Stimulated activated naive CD8-positive, alpha-beta T cell treated with anti-CD3 and anti-CD28 coated beads, Interleukin-15, Interleukin-2, amounts not matched to agents 100 ng/mL and 50 ng/mL, for 24 hours (primary cell): ENCODE measurements at regions not wholly inside any gene's neighbourhood (a gene's known extent, or its start where the extent isn't known, plus 50 kb on each side); places are given as distances from the start of the nearest gene placed in this dataset.

Experiments used
- H3K27ac Mint-ChIP-seq: one replicate; pipeline ENCODE4 v1.8.0; 2021; ENCODE audit warnings: mild to moderate bottlenecking, mixed read lengths
- H3K27me3 Mint-ChIP-seq: one replicate; pipeline ENCODE4 v1.8.0; 2021; ENCODE audit warnings: mixed read lengths
- H3K36me3 Mint-ChIP-seq: one replicate; pipeline ENCODE4 v1.8.0; 2021; ENCODE audit warnings: low read depth, mixed read lengths
- H3K4me1 Mint-ChIP-seq: one replicate; pipeline ENCODE4 v1.8.0; 2021; ENCODE audit warnings: low read depth, mixed read lengths
- H3K4me3 Mint-ChIP-seq: one replicate; pipeline ENCODE4 v1.8.0; 2021; ENCODE audit warnings: mild to moderate bottlenecking, mixed read lengths
- H3K9me3 Mint-ChIP-seq: one replicate; pipeline ENCODE4 v1.8.0; 2021; ENCODE audit warnings: mixed read lengths

GRCh38 chr5:116355819-116356601 is 218.6 kb downstream of the SEMA6A start:
- Mint-ChIP-seq H3K36me3 (peaks cover 27% of the 10 kb centered on the region), H3K9me3 (peaks cover 10% of the 10 kb centered on the region), H3K27me3 (no peaks in the 10 kb centered on the region), H3K4me1 (peaks cover 13% of the 10 kb centered on the region), H3K27ac (no peak overlapping the region), H3K4me3 (no peak overlapping the region)

GRCh38 chr5:116354699-116355098 is 219.9 kb downstream of the SEMA6A start:
- H3K27me3 Mint-ChIP-seq, result no peaks in the 10 kb centered on the region
- H3K4me1 Mint-ChIP-seq, result peaks cover 13% of the 10 kb centered on the region
- H3K36me3 Mint-ChIP-seq, result peaks cover 34% of the 10 kb centered on the region
- H3K4me3 Mint-ChIP-seq, result no peak overlapping the region
- H3K9me3 Mint-ChIP-seq, result peaks cover 19% of the 10 kb centered on the region
- no peak overlapping the region for H3K27ac Mint-ChIP-seq

DNA sequence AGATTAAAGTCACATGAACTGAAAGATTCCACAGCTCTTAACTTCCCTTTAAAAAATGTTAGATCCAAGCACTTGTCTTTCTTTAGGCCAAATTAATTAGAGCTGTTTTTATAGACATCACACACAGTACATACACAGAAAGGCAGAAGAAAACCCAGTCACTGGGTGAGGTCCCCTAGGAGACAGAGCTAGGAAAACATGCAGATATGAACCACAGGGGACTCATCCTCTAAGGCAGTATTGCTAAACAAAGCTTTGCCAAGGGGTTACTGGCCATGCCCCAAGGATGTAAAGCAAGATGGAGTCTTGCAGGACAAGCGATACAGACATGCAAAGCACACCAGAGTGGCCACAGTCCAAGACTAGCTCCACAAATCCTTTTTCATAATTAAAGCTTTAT is 227.0 kb downstream of the SEMA6A start:
- Mint-ChIP-seq H3K27me3 (no peaks in the 10 kb centered on the region), H3K27ac (no peak overlapping the region), H3K4me3 (no peak overlapping the region), H3K36me3 (peaks cover 61% of the 10 kb centered on the region), H3K9me3 (peaks cover 32% of the 10 kb centered on the region), H3K4me1 (no peaks in the 10 kb centered on the region)

DNA sequence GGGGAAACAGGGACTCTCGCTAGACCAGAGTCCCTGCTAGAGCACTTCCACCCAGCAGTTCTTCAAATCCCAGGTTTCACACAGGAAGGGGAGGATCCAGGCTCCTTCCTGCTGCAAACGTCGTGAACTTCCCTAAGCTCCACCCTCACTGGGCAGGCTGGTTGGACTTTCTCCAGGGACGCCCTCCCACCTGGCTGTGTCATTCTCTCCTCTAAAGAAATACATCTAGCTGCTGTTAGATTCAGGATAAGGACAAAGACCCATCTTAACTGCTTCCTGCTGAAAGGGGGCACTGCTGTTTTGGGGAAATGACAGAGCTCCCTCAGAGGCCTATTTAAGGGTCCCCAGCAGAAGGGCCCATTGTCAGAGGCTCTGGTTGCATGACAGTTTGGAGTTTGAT is 230.7 kb downstream of the SEMA6A start:
- Mint-ChIP-seq H3K4me3 (no peak overlapping the region), H3K36me3 (peaks cover 36% of the 10 kb centered on the region), H3K27ac (no peak overlapping the region), H3K4me1 (no peaks in the 10 kb centered on the region), H3K9me3 (peaks cover 35% of the 10 kb centered on the region), H3K27me3 (no peaks in the 10 kb centered on the region)
